ENCODE measurements at regions not wholly inside any gene's neighbourhood (a gene's known extent, or its start where the extent isn't known, plus 50 kb on each side); places are given as distances from the start of the nearest gene placed in this dataset.

DNA sequence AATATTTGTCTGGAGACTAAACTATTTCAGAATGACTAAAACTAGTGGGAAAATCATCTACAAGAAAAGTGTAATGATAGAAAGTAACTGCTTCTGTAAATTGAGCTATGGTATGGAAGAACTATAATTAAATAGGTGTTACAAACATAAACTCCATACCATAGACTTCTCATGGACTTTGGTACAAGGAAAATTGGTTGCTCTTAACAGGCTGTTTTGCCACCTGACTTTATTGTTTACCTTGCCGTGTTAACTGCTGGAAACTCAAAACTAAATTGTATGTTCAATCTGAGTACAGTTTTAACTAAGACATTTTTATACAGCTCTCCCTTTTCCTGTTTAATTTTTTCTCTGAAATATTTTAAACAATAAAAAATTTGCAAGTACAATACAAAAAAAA is 261.8 kb upstream of the POU3F2 start:
- Histone ChIP-seq H3K27me3 (ENCODE audit: low read length) (no peaks in the 10 kb centered on the region), H3K27ac (ENCODE audit: low read depth, low read length) (no peak overlapping the region), H3K9me3 (ENCODE audit: insufficient read depth, low read length) (no peaks in the 10 kb centered on the region), H4K20me1 (ENCODE audit: low read depth, low read length) (no peaks in the 10 kb centered on the region), H3K9me2 (replicated peaks; ENCODE audit: insufficient read depth, low read length) (no peaks in the 10 kb centered on the region), H3F3A (ENCODE audit: insufficient read depth) (no peaks in the 10 kb centered on the region), H3K9ac (ENCODE audit: low read length) (no peak overlapping the region), H3K36me3 (ENCODE audit: low read length) (no peaks in the 10 kb centered on the region), H2AFZ (ENCODE audit: low read depth, low read length, severe bottlenecking) (no peak overlapping the region), H3K4me3 (ENCODE audit: insufficient read depth, low read length, poor library complexity, severe bottlenecking) (no peak overlapping the region), H3K4me2 (ENCODE audit: low read depth, low read length, poor library complexity, severe bottlenecking) (no peak overlapping the region), H3K79me2 (ENCODE audit: insufficient read depth, low read length) (no peaks in the 10 kb centered on the region)
- TF ChIP-seq EZH2phosphoT487 (conservative IDR thresholded peaks at IDR 0.05; ENCODE audit: low read length) = no peak
- TF ChIP-seq, protein P1, sequence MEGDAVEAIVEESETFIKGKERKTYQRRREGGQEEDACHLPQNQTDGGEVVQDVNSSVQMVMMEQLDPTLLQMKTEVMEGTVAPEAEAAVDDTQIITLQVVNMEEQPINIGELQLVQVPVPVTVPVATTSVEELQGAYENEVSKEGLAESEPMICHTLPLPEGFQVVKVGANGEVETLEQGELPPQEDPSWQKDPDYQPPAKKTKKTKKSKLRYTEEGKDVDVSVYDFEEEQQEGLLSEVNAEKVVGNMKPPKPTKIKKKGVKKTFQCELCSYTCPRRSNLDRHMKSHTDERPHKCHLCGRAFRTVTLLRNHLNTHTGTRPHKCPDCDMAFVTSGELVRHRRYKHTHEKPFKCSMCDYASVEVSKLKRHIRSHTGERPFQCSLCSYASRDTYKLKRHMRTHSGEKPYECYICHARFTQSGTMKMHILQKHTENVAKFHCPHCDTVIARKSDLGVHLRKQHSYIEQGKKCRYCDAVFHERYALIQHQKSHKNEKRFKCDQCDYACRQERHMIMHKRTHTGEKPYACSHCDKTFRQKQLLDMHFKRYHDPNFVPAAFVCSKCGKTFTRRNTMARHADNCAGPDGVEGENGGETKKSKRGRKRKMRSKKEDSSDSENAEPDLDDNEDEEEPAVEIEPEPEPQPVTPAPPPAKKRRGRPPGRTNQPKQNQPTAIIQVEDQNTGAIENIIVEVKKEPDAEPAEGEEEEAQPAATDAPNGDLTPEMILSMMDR (IDR thresholded peaks at IDR 0.05; ENCODE audit: insufficient read depth, low read length, poor library complexity, severe bottlenecking) = no peak

DNA sequence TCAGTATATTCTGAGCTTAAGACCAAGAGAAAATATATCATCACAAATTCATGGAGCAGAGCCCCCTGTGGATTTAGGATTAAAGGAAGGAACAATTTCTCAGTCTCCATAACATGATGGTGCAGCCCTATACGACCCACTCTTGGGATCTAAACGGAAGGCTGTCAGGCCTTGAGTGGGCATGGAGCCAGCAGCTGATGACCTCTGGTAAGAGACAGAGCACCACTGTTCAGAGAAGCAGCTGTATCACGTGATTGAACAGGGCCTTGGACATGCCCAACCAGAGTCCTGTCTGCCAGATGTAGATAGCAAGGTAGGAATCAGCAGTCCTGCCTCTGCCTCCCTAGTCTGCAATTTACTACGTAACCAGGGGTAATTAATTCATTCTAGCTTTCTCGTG is 259.4 kb upstream of the POU3F2 start:
- no peak overlapping the region for H3K4me2 ChIP-seq (ENCODE audit: low read depth, low read length, poor library complexity, severe bottlenecking)

DNA sequence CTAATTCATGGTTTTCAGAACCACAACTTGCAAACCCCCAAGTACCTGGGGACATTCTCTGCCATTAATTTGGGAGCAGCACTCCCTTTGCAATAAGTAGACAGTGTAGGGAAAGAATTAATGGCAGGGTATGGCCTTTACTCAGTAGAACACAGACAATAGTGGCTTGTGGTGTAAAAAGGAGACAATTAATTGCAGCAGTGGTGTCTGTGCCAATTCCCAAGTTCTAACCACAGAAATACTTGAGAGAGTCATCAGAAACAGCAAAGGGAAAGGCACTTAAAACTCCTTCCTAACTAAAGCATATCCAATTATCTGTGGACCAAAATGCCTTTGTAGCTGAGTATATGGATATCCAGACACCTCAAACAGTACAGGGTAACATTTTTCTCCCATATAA is 257.6 kb upstream of the POU3F2 start:
- Histone ChIP-seq H4K20me1 (ENCODE audit: low read depth, low read length) (no peaks in the 10 kb centered on the region), H2AFZ (ENCODE audit: low read depth, low read length, severe bottlenecking) (no peak overlapping the region), H3K4me3 (ENCODE audit: insufficient read depth, low read length, poor library complexity, severe bottlenecking) (no peak overlapping the region), H3K9ac (ENCODE audit: low read length) (no peak overlapping the region), H3K9me3 (ENCODE audit: insufficient read depth, low read length) (no peaks in the 10 kb centered on the region), H3K79me2 (ENCODE audit: insufficient read depth, low read length) (no peaks in the 10 kb centered on the region), H3K27me3 (ENCODE audit: low read length) (no peaks in the 10 kb centered on the region), H3K27ac (ENCODE audit: low read depth, low read length) (no peak overlapping the region), H3K9me2 (replicated peaks; ENCODE audit: insufficient read depth, low read length) (no peaks in the 10 kb centered on the region), H3K4me2 (ENCODE audit: low read depth, low read length, poor library complexity, severe bottlenecking) (no peak overlapping the region), H3K36me3 (ENCODE audit: low read length) (no peaks in the 10 kb centered on the region), H3F3A (ENCODE audit: insufficient read depth) (no peaks in the 10 kb centered on the region)
- TF ChIP-seq, protein P1 (IDR thresholded peaks at IDR 0.05; ENCODE audit: insufficient read depth, low read length, poor library complexity, severe bottlenecking) = no peak

More for the DNA sequence above, 259.4 kb upstream of the POU3F2 start:
- Histone ChIP-seq H4K20me1 (ENCODE audit: low read depth, low read length) (no peaks in the 10 kb centered on the region), H3K27me3 (ENCODE audit: low read length) (no peaks in the 10 kb centered on the region), H2AFZ (ENCODE audit: low read depth, low read length, severe bottlenecking) (no peak overlapping the region), H3K9me3 (ENCODE audit: insufficient read depth, low read length) (no peaks in the 10 kb centered on the region), H3K9ac (ENCODE audit: low read length) (no peak overlapping the region), H3K4me3 (ENCODE audit: insufficient read depth, low read length, poor library complexity, severe bottlenecking) (no peak overlapping the region), H3K36me3 (ENCODE audit: low read length) (no peaks in the 10 kb centered on the region), H3K79me2 (ENCODE audit: insufficient read depth, low read length) (no peaks in the 10 kb centered on the region), H3K9me2 (replicated peaks; ENCODE audit: insufficient read depth, low read length) (no peaks in the 10 kb centered on the region), H3K27ac (ENCODE audit: low read depth, low read length) (no peak overlapping the region), H3F3A (ENCODE audit: insufficient read depth) (no peaks in the 10 kb centered on the region)
- no peak for TF ChIP-seq EZH2phosphoT487 (conservative IDR thresholded peaks at IDR 0.05; ENCODE audit: low read length)
- TF ChIP-seq, protein P1 (IDR thresholded peaks at IDR 0.05; ENCODE audit: insufficient read depth, low read length, poor library complexity, severe bottlenecking) = no peak

DNA sequence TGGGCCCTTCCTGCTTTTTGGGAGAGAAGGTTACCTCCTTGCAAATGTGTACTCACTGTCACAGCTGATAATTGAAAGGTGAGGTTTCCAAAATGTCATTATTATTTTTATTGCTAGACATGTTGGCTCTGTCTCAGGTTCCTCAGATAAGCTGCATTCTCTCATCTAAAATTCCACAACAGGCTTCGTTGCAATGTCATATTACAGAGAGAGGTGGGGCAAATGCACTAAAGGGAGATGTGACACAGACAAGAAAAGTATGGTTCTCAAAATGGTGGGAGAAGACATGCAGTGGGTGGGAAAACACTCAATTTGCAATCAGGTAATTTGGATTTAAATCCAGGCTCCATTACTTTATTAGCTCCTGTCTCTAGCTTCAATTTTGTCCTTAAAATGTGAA is 256.4 kb upstream of the POU3F2 start:
- no peak overlapping the region for H2AFZ ChIP-seq (ENCODE audit: low read depth, low read length, severe bottlenecking)
- TF ChIP-seq, protein P1 (IDR thresholded peaks at IDR 0.05; ENCODE audit: insufficient read depth, low read length, poor library complexity, severe bottlenecking) = no peak
- TF ChIP-seq EZH2phosphoT487 (conservative IDR thresholded peaks at IDR 0.05; ENCODE audit: low read length) = no peak
- no peak overlapping the region for H3K27ac ChIP-seq (ENCODE audit: low read depth, low read length)
- no peaks in the 10 kb centered on the region for H3K9me3 ChIP-seq (ENCODE audit: insufficient read depth, low read length)
- no peak overlapping the region for H3K4me2 ChIP-seq (ENCODE audit: low read depth, low read length, poor library complexity, severe bottlenecking)
- no peaks in the 10 kb centered on the region for H3F3A ChIP-seq (ENCODE audit: insufficient read depth)
- no peaks in the 10 kb centered on the region for H4K20me1 ChIP-seq (ENCODE audit: low read depth, low read length)
- no peaks in the 10 kb centered on the region for H3K36me3 ChIP-seq (ENCODE audit: low read length)
- H3K79me2 ChIP-seq (ENCODE audit: insufficient read depth, low read length) = no peaks in the 10 kb centered on the region
- H3K4me3 ChIP-seq (ENCODE audit: insufficient read depth, low read length, poor library complexity, severe bottlenecking) = no peak overlapping the region
- no peaks in the 10 kb centered on the region for H3K9me2 ChIP-seq (replicated peaks; ENCODE audit: insufficient read depth, low read length)
- H3K27me3 ChIP-seq (ENCODE audit: low read length) = no peaks in the 10 kb centered on the region
- no peak overlapping the region for H3K9ac ChIP-seq (ENCODE audit: low read length)
